ENCODE measurements at regions not wholly inside any gene's neighbourhood (a gene's known extent, or its start where the extent isn't known, plus 50 kb on each side); places are given as distances from the start of the nearest gene placed in this dataset.
"Not testable (repeated sequence)": the region's sequence is repeated elsewhere in the genome, so short reads cannot be mapped to it uniquely, and the experiment has no call there.

DNA sequence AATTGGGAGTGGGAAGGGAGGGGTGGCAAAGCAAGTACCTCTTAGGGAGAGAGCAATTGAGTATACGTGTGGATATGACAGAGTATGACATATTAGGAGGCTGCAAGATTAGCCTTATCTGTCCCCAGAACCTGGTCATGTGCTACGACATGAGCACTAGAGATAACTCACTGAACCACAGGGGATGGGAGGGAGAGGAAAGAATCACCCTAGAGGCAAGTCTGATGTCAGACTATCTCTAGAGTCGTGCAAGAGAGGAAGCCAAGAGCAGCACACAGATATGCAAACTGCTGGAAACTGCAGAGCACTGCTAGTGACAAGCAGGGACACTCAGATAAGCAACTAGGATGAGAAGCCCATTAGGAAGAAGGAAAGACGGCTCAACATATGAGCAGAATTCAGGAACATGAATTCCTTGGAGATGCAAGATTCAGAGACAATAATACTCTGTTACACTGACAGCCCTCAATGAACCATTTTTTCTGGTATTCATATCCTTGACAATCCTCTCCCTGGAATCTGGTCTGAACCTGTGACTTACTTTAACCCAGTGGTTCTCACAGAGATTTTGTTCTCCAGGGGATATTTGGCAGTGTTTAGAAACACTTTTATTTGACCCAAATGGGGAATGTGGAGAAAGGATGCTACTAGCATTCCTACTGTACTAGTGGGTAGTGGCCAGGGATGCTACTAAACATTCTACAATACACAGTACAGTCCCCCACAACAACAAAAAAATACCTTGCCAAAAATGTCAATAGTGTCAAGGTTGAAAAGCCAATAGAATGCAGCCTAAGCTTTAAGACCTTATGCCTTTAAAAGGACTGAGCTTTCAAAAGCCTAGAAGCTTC, 84.0 kb upstream of the BMP2K start:
- DNase-seq: peak; percentile 94

- peak; percentile 42 for DNase-seq
These were observed 83.4 kb upstream of the BMP2K start for GRCh38 chr4:78692822-78693170.

DNA sequence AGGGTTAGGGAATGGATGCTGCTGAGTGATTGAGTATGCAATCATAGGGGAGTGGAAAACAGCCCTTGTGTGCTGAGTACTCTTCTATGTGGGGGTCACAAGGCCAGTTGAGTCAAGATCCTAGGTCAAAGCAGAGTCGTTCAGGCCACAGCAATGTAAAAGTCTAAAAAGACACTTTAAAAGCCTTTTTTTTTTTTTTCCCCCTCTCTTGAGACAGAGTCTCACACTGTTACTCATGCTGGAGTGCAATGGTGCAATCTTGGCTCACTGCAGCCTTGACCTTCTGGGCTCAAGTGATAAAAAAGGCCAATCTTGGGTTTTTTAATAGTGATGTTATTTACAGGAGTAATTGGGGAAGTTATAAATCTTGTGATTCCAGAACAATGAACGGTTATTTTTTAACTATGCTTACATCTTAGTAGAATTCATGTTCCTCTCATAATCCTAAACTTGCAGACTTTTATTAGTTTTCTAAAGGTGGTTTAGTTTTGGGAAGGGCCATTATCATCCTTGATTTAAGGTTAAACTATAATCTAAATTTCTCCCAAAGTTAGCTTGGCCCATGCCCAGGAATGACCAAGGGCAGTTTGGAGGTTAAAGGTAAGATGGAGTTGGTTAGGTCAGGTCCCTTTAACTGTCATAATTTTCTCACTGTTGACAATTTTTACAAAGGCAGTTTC, 82.2 kb upstream of the BMP2K start:
- DNase-seq: peak; percentile 32

- DNase-seq: no peak
These were observed 81.7 kb upstream of the BMP2K start for GRCh38 chr4:78694457-78694787.

- DNase-seq: no peak
These were observed 80.2 kb upstream of the BMP2K start for GRCh38 chr4:78695910-78696309.

DNA sequence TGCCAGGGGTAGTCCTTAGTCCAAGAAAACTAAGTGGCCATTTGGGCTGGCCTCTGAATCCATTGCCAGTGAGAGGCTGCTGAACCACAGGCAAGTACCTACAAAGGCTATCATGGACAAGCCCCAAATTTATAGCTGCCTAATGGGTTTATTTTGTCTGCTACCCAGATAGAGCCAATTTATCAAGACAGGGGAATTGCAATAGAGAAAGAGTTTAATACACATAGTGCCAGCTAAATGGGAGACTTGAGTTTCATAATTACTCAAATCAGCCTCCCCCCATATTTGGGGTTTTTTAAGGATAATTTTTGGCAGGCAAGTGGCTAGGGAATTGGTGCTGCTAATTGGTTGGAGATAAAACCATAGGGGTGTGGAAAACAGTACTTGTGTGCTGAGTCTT, 73.1 kb upstream of the BMP2K start:
- no peak for DNase-seq

DNA sequence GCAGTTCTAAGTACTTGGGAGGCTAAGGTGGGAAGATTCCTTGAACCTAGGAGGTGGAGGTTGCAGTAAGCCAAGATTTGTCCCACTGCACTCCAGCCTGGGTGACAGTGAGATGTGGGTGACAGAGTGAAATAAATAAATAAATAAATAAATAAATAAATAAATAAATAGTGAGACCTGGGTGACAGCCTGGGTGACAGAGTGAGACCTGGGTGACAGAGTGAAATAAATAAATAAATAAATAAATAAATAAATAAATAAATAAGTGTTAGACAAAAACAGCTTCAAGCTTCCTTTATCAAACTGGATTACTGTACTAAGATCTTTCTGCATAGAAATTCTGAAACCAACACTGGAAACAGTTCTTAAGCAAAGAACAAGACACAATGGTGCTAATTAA, 71.8 kb upstream of the BMP2K start:
- DNase-seq: no peak

GRCh38 chr4:78704981-78705683, 71.0 kb upstream of the BMP2K start:
- DNase-seq: no peak

DNA sequence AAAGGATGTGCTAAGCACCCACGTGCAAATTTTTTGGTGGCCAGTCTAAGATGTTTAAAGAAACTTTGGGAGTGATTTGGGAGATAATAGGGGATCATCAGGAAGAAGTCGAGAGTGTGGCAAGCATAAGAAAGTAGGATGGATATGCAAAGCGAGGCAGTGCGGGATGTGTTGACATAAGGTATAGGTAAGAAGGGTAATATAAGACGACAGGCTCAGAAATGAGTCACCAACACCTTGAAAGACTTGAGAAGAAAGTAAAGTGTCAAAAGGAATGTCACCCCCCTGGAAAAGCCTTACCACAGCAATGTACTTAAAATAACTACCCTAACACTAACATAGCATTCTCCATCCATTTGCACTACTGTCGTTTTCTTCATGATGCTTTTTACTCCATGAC, 69.8 kb upstream of the BMP2K start:
- DNase-seq: no peak

DNA sequence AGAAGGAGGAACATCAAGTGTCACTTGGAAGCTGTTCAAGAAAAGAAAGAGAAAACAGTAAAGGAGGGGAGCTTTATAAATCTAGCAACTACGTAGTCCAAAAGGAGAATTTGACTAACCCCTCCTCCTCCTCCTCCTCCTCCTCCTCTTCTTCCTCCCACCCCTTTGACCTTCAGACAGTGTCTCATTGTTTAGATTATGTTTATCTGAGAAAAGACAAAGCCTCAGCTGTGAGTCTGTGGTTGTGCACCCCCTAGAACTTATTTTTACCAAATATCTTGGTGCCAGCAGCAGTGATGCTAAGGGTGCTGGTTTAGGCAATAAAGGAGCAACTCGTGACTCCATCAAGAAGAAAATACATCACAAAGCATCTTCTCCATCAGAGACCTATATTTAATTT, 68.9 kb upstream of the BMP2K start:
- no peak for DNase-seq

DNA sequence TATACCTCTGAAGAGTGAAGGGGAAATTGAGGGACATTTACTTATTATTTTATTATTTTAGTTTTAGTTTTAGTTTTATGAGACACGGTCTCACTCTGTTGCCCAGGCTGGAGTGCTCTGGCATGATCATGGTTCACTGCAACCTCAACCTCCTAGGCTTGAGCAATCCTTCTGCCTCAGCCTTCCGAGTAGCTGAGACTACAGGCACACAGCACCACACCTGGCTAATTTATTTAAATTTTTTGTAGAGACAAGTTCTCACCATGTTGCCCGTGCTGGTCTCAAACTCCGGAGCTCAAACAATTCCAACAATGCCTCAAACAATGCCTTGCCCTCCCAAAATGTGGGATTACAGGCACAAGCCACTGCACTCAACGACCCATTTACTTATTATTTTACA, 68.4 kb upstream of the BMP2K start:
- no peak for DNase-seq

- DNase-seq: no peak
These were observed 65.6 kb upstream of the BMP2K start for GRCh38 chr4:78710536-78710935.

DNA sequence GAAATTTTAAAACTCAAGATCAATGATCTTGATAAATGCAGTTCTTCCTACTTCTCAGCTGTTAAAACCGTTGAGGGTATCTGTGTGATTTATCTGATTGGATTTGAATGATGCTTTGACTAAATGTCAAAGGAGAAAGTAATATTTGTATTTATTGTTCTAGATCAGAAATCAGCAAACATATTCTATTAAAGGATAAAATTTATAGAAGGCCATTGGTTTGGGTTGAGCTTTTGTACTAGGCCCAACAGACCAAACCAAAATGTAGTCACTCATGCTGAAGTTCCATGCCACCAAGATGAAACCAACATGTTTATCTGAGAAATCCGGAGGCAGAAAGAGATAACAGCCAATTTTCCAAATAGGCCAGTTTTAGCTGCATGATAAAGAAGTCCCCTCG, 64.5 kb upstream of the BMP2K start:
- no peak for DNase-seq

GRCh38 chr4:78714598-78714997, 61.6 kb upstream of the BMP2K start:
- not testable (repeated sequence) for DNase-seq

GRCh38 chr4:78715372-78715771, 60.8 kb upstream of the BMP2K start:
- DNase-seq: not testable (repeated sequence)

DNA sequence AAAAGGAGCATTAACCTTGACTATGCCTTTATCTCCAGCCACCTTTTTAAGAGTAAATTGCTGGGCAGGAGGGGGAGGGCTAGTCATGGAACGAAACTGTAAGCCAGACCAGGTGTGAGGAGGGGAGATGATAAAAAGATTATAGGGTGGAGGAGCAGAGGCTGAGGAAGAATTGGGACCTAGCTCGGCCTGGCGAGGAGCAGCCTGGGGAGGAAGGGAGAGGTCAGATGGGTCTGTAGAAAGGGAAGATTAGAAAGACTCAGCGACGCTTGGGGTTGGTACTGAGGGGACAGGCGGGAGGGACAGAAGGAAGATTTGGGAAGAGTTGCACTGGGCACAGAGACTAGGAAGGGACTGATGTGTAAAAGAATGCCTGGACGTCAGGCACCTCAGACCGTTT, 58.4 kb upstream of the BMP2K start:
- not testable (repeated sequence) for DNase-seq

DNA sequence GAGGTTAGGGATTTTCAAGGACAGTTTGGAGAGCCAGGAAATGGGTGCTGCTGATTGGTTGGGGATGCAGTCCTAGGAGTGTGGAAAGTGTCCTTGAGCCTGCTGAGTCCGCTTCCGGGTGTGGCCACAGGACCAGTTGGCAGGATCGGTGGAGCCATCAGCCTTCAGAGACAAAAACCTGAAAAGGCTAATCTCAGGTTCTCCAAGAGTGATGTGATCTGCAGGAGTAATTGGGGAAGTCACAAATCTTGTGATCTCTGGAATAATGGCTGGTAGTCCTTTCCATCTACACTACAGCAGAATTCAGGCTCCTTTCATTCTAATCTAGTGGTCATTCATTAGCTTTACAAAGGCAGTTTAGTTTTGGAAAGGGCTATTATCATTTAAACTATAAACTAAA, 55.9 kb upstream of the BMP2K start:
- no peak for DNase-seq

DNA sequence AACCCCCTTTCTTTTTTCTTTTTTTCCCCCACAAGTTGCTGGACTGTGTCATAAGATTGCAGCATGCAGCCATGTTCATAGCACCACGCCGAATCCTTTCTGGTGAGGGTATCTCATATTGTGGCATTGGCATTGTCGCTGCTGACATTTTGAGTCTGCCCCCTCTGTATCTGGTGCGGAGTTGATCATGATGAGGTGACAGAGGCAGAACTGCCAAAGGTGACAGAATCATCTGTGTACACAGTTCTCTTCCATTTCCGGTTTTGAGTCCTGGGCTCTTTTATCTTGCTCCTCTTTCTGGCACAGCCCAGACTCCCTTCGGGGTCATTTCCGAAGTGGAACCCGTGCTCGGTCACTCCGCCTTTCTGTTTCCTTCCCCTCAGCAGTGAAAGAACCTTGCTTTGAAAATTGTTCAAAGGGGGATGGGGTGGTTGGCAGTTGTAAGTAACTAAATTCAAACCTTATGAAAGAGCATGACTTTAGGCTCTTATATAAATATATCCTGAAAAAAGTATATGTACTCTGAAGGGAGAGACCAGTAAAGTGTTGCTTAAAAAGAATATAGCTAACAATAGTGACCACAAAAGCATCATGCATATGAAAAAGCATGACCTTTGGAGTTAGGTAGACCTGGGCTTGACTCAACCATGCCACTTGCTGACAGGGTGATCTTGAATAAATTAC, 55.0 kb upstream of the BMP2K start:
- DNase-seq: peak; percentile 59

DNA sequence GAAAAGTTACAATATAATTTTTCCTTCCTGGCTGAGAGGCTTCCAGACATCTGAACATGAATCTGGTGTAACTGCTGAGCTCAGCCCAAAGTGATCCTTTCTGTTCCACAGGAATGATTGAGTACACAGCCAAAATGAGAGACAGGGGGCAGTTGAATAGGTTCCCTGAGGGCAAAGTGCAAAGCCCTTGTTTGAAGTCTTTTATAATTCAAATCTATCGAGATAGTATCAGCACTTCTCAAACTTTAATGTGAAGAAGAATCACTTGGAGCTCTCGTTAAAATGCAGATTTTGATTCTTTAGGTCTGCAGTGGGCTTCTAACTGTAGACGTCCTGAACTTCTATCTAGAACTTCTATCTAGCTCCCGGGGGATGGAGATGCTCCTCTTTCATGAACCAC, 54.4 kb upstream of the BMP2K start:
- DNase-seq: no peak

- DNase-seq: no peak
These were observed 53.8 kb upstream of the BMP2K start for GRCh38 chr4:78722320-78722719.

GRCh38 chr4:78722878-78723277, 53.3 kb upstream of the BMP2K start:
- no peak for DNase-seq
